ENCODE measurements at regions not wholly inside any gene's neighbourhood (a gene's known extent, or its start where the extent isn't known, plus 50 kb on each side); places are given as distances from the start of the nearest gene placed in this dataset.
"Not testable (repeated sequence)": the region's sequence is repeated elsewhere in the genome, so short reads cannot be mapped to it uniquely, and the experiment has no call there.

GRCh38 chr2:34787341-34787740 is 1188.2 kb upstream of the FAM98A start:
- Histone ChIP-seq H3K4me3 (no peak overlapping the region), H3K9me3 (no peaks in the 10 kb centered on the region), H3K36me3 (no peaks in the 10 kb centered on the region), H3K4me1 (no peaks in the 10 kb centered on the region), H3K27me3 (no peaks in the 10 kb centered on the region), H3K27ac (no peak overlapping the region)
- intact Hi-C loops (cut with DNase I; ENCODE audit: low total_unique reads), result no loop called here
- no peak for TF ChIP-seq POLR2A (IDR thresholded peaks at IDR 0.05)
- TF ChIP-seq, protein P1, sequence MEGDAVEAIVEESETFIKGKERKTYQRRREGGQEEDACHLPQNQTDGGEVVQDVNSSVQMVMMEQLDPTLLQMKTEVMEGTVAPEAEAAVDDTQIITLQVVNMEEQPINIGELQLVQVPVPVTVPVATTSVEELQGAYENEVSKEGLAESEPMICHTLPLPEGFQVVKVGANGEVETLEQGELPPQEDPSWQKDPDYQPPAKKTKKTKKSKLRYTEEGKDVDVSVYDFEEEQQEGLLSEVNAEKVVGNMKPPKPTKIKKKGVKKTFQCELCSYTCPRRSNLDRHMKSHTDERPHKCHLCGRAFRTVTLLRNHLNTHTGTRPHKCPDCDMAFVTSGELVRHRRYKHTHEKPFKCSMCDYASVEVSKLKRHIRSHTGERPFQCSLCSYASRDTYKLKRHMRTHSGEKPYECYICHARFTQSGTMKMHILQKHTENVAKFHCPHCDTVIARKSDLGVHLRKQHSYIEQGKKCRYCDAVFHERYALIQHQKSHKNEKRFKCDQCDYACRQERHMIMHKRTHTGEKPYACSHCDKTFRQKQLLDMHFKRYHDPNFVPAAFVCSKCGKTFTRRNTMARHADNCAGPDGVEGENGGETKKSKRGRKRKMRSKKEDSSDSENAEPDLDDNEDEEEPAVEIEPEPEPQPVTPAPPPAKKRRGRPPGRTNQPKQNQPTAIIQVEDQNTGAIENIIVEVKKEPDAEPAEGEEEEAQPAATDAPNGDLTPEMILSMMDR (IDR thresholded peaks at IDR 0.05), result no peak
- no peak for DNase-seq

DNA sequence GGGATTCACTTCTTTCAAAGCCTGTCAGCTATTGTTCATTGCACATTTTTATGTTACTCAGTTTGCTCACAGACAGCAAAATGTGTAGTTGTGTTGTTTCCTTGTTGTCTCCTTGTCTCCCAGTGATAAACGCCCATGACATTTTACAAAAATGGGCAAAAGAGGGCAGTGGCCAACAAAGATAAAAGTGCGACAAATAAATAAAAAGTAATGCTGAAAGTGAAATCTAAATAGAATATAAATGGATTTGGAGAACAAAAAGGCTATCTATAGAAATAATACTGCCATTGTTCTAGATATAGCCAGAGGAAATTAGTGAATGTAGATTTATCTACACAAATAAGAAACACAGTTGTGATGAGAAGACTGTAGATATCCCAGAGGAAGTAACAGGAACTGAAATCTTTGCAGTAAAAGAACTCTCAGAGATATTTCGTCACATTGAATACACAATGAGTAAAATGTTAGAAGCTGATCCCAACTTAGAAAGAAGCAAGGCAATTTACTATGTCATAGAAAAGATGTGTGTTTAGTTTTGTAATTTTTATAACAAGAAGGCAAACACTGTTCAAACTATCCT is 1186.2 kb upstream of the FAM98A start:
- no peak for DNase-seq
- Histone ChIP-seq H3K27ac (no peak overlapping the region), H3K4me3 (no peak overlapping the region), H3K4me1 (no peaks in the 10 kb centered on the region), H3K27me3 (no peaks in the 10 kb centered on the region), H3K36me3 (no peaks in the 10 kb centered on the region), H3K9me3 (no peaks in the 10 kb centered on the region)
- TF ChIP-seq POLR2A (IDR thresholded peaks at IDR 0.05), result no peak
- TF ChIP-seq, protein P1 (IDR thresholded peaks at IDR 0.05), result no peak
- intact Hi-C loops (cut with DNase I; ENCODE audit: low total_unique reads), result no loop called here

GRCh38 chr2:34784701-34785100 is 1185.6 kb upstream of the FAM98A start:
- intact Hi-C loops (cut with DNase I; ENCODE audit: low total_unique reads), result no loop called here
- TF ChIP-seq, protein P1 (IDR thresholded peaks at IDR 0.05), result no peak
- TF ChIP-seq POLR2A (IDR thresholded peaks at IDR 0.05), result no peak

GRCh38 chr2:34750742-34751141 is 1151.6 kb upstream of the FAM98A start:
- intact Hi-C loops (cut with DNase I; ENCODE audit: low total_unique reads); H3K27me3 ChIP-seq; H3K9me3 ChIP-seq; DNase-seq; H3K36me3 ChIP-seq; H3K27ac ChIP-seq; H3K4me3 ChIP-seq; H3K4me1 ChIP-seq: not testable (repeated sequence)

More at GRCh38 chr2:34784701-34785100, 1185.6 kb upstream of the FAM98A start:
- no peak for DNase-seq
- no peak overlapping the region for H3K4me3 ChIP-seq
- no peak overlapping the region for H3K27ac ChIP-seq
- H3K9me3 ChIP-seq, result no peaks in the 10 kb centered on the region
- H3K4me1 ChIP-seq, result no peaks in the 10 kb centered on the region
- no peaks in the 10 kb centered on the region for H3K36me3 ChIP-seq
- no peaks in the 10 kb centered on the region for H3K27me3 ChIP-seq

- intact Hi-C loops (cut with DNase I; ENCODE audit: low total_unique reads), result no loop called here
- no peak overlapping the region for H3K4me3 ChIP-seq
- H3K27ac ChIP-seq, result no peak overlapping the region
- no peak for DNase-seq
- no peak for TF ChIP-seq POLR2A (IDR thresholded peaks at IDR 0.05)
- TF ChIP-seq, protein P1 (IDR thresholded peaks at IDR 0.05), result no peak
- H3K36me3 ChIP-seq, result no peaks in the 10 kb centered on the region
- no peaks in the 10 kb centered on the region for H3K27me3 ChIP-seq
- no peaks in the 10 kb centered on the region for H3K4me1 ChIP-seq
- H3K9me3 ChIP-seq, result no peaks in the 10 kb centered on the region
These were observed 1148.5 kb upstream of the FAM98A start for GRCh38 chr2:34747643-34748042.

GRCh38 chr2:34738691-34739090 is 1139.6 kb upstream of the FAM98A start:
- no peak for DNase-seq
- intact Hi-C loops (cut with DNase I; ENCODE audit: low total_unique reads), result no loop called here
- no peak for TF ChIP-seq POLR2A (IDR thresholded peaks at IDR 0.05)
- TF ChIP-seq, protein P1 (IDR thresholded peaks at IDR 0.05), result no peak

More at GRCh38 chr2:34738691-34739090, 1139.6 kb upstream of the FAM98A start:
- Histone ChIP-seq H3K27ac (no peak overlapping the region), H3K27me3 (no peaks in the 10 kb centered on the region), H3K4me3 (no peak overlapping the region), H3K36me3 (no peaks in the 10 kb centered on the region), H3K4me1 (no peaks in the 10 kb centered on the region), H3K9me3 (no peaks in the 10 kb centered on the region)

All from uterus (tissue), 3 donors.